Cardiac fibroblast (primary cell): ENCODE measurements at regions not wholly inside any gene's neighbourhood (a gene's known extent, or its start where the extent isn't known, plus 50 kb on each side); places are given as distances from the start of the nearest gene placed in this dataset.

Experiments used
- DNase-seq, 2 donors: peaks; one replicate each; pipeline versions ENCODE4 v3.0.0 to v3.0.0-alpha.2; 2010; ENCODE audit warnings: low read depth in 2 of 2
- H3K4me3 ChIP-seq, 2 donors: replicated peaks in 1 of 2; 1 replicate in 1 of 2; 2 replicates in 1 of 2; pipeline ENCODE4 v1.5.1; 2011; ENCODE audit warnings: low read depth in 2 of 2, low read length in 2 of 2, mild to moderate bottlenecking in 2 of 2, moderate library complexity in 1 of 2
- CTCF ChIP-seq: IDR thresholded peaks from one replicate; pipeline ENCODE4 v1.5.1; 2011; ENCODE audit warnings: low read depth, mild to moderate bottlenecking, low read length, inconsistent platforms

DNA sequence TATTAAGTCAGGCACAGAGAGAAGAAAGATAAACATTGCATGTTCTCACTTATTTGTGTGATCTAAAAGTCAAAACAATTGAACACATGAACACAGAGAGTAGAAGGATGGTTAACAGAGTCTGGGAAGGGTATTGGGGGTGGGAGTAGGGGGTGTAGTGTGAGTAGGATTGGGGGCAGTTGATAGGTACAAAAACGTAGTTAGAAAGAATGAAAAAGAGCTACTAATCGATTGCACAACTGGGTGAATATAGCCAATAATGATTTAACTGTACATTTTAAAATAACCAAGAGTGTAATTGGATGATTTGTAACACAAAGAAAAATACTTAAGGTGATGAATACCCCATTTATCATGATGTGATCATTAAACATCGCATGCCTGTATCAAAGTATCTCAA lies 333.3 kb downstream of the HAO1 start:
- no peak for TF ChIP-seq CTCF
- no peak overlapping the region for H3K4me3 ChIP-seq

DNA sequence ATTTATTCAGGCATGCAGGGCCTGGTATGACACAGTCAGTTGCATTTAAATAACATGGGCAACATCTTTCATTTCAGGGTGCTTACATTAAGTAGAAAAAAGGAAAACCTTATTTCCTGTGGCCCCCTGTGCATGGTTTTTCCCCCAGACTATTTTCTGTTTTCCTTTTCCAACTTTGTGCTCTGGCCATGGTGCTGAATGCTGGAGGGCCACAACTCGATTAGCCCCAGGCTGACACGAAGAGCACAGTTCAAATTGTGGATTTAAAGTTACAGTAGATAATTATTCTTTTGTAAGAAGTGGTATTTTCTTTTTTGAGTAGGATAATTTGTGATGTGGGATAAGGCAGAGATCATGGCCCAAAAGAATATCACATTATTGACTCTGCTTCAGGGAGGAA lies 332.0 kb downstream of the HAO1 start:
- peak; percentile 15 to 18 for DNase-seq
- no peak overlapping the region for H3K4me3 ChIP-seq
- no peak for TF ChIP-seq CTCF

More for the DNA sequence above, 333.3 kb downstream of the HAO1 start:
- DNase-seq = no peak

GRCh38 chr20:7609251-7609650 lies 331.0 kb downstream of the HAO1 start:
- TF ChIP-seq CTCF = no peak
- no peak overlapping the region for H3K4me3 ChIP-seq
- no peak for DNase-seq

GRCh38 chr20:7610681-7611080 lies 329.6 kb downstream of the HAO1 start:
- no peak for DNase-seq
- no peak overlapping the region for H3K4me3 ChIP-seq
- TF ChIP-seq CTCF = no peak

GRCh38 chr20:7617797-7618196 lies 322.5 kb downstream of the HAO1 start:
- H3K4me3 ChIP-seq = no peak overlapping the region
- no peak for TF ChIP-seq CTCF
- DNase-seq = no peak

GRCh38 chr20:7622399-7622961 lies 317.8 kb downstream of the HAO1 start:
- no peak for DNase-seq
- no peak for TF ChIP-seq CTCF

GRCh38 chr20:7624886-7625285 lies 315.4 kb downstream of the HAO1 start:
- no peak for TF ChIP-seq CTCF
- H3K4me3 ChIP-seq = no peak overlapping the region
- no peak for DNase-seq

More at GRCh38 chr20:7622399-7622961, 317.8 kb downstream of the HAO1 start:
- no peak overlapping the region for H3K4me3 ChIP-seq
